ENCODE measurements at regions not wholly inside any gene's neighbourhood (a gene's known extent, or its start where the extent isn't known, plus 50 kb on each side); places are given as distances from the start of the nearest gene placed in this dataset.

- ATAC-seq = peak; percentile 72
- no peak overlapping the region for H2AFZ ChIP-seq
- DNase-seq (ENCODE audit: low spot score) = peak; percentile 96
- no peaks in the 10 kb centered on the region for H4K20me1 ChIP-seq (replicated peaks; ENCODE audit: insufficient read depth)
- H3K4me2 ChIP-seq = peak overlapping the region; percentile 33
- H3K36me3 ChIP-seq (ENCODE audit: insufficient read depth) = peaks cover 5% of the 10 kb centered on the region; the same call in 1 of the 2 replicates
- H3K4me1 ChIP-seq (ENCODE audit: insufficient read depth) = peaks cover 41% of the 10 kb centered on the region
- H3K9me3 Mint-ChIP-seq = peaks cover 31% of the 10 kb centered on the region
- peak overlapping the region; percentile 98 for H3K27ac ChIP-seq (ENCODE audit: low read depth)
- H3K4me3 Mint-ChIP-seq = peak overlapping the region; percentile 28; the same call in 2 of the 3 replicates
- peaks cover 27% of the 10 kb centered on the region for H3K36me3 Mint-ChIP-seq (ENCODE audit: low read depth)
- peak overlapping the region; percentile 99 for H3K27ac Mint-ChIP-seq
- H3K79me2 ChIP-seq (replicated peaks; ENCODE audit: insufficient read depth) = no peaks in the 10 kb centered on the region
- H3K9me2 ChIP-seq (ENCODE audit: insufficient read depth) = no peaks in the 10 kb centered on the region
- no peaks in the 10 kb centered on the region for H3K27me3 ChIP-seq (ENCODE audit: insufficient read depth)
- H3K4me1 Mint-ChIP-seq = peaks cover 71% of the 10 kb centered on the region
- H3K4me3 ChIP-seq = no peak overlapping the region
- TF ChIP-seq EZH2 (IDR thresholded peaks at IDR 0.05; ENCODE audit: low read depth, unreplicated experiment) (no peak), ZNF114 (CRISPR knock-in tag; IDR thresholded peaks at IDR 0.05) (no peak), NANOG (IDR thresholded peaks at IDR 0.05; ENCODE audit: borderline replicate concordance) (peak; percentile 52; the same call in 1 of the 2 replicates), CREB1 (CRISPR knock-in tag; IDR thresholded peaks at IDR 0.05; ENCODE audit: low read depth) (peak; percentile 76), ZNF462 (CRISPR knock-in tag; IDR thresholded peaks at IDR 0.05) (peak; percentile 9; the same call in 1 of the 2 replicates), EZH2phosphoT487 (IDR thresholded peaks at IDR 0.05; ENCODE audit: unreplicated experiment) (no peak), JUNB (IDR thresholded peaks at IDR 0.05; ENCODE audit: unreplicated experiment) (no peak), STAT1 (IDR thresholded peaks at IDR 0.05; ENCODE audit: unreplicated experiment) (no peak), ZNF331 (CRISPR knock-in tag; IDR thresholded peaks at IDR 0.05; ENCODE audit: low read depth) (no peak), POLR2AphosphoS5 (IDR thresholded peaks at IDR 0.05; ENCODE audit: low read depth) (peak; percentile 40; the same call in 1 of the 2 replicates)
- TF ChIP-seq, protein P1, sequence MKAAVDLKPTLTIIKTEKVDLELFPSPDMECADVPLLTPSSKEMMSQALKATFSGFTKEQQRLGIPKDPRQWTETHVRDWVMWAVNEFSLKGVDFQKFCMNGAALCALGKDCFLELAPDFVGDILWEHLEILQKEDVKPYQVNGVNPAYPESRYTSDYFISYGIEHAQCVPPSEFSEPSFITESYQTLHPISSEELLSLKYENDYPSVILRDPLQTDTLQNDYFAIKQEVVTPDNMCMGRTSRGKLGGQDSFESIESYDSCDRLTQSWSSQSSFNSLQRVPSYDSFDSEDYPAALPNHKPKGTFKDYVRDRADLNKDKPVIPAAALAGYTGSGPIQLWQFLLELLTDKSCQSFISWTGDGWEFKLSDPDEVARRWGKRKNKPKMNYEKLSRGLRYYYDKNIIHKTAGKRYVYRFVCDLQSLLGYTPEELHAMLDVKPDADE (IDR thresholded peaks at IDR 0.05) = peak; percentile 45; the same call in 1 of the 2 replicates
- TF ChIP-seq, protein P2, sequence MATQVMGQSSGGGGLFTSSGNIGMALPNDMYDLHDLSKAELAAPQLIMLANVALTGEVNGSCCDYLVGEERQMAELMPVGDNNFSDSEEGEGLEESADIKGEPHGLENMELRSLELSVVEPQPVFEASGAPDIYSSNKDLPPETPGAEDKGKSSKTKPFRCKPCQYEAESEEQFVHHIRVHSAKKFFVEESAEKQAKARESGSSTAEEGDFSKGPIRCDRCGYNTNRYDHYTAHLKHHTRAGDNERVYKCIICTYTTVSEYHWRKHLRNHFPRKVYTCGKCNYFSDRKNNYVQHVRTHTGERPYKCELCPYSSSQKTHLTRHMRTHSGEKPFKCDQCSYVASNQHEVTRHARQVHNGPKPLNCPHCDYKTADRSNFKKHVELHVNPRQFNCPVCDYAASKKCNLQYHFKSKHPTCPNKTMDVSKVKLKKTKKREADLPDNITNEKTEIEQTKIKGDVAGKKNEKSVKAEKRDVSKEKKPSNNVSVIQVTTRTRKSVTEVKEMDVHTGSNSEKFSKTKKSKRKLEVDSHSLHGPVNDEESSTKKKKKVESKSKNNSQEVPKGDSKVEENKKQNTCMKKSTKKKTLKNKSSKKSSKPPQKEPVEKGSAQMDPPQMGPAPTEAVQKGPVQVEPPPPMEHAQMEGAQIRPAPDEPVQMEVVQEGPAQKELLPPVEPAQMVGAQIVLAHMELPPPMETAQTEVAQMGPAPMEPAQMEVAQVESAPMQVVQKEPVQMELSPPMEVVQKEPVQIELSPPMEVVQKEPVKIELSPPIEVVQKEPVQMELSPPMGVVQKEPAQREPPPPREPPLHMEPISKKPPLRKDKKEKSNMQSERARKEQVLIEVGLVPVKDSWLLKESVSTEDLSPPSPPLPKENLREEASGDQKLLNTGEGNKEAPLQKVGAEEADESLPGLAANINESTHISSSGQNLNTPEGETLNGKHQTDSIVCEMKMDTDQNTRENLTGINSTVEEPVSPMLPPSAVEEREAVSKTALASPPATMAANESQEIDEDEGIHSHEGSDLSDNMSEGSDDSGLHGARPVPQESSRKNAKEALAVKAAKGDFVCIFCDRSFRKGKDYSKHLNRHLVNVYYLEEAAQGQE (IDR thresholded peaks at IDR 0.05; ENCODE audit: unreplicated experiment) = no peak
- TF ChIP-seq, protein P3, sequence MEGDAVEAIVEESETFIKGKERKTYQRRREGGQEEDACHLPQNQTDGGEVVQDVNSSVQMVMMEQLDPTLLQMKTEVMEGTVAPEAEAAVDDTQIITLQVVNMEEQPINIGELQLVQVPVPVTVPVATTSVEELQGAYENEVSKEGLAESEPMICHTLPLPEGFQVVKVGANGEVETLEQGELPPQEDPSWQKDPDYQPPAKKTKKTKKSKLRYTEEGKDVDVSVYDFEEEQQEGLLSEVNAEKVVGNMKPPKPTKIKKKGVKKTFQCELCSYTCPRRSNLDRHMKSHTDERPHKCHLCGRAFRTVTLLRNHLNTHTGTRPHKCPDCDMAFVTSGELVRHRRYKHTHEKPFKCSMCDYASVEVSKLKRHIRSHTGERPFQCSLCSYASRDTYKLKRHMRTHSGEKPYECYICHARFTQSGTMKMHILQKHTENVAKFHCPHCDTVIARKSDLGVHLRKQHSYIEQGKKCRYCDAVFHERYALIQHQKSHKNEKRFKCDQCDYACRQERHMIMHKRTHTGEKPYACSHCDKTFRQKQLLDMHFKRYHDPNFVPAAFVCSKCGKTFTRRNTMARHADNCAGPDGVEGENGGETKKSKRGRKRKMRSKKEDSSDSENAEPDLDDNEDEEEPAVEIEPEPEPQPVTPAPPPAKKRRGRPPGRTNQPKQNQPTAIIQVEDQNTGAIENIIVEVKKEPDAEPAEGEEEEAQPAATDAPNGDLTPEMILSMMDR (conservative IDR thresholded peaks at IDR 0.05; ENCODE audit: low read depth in 2 of 2) = no peak
- H3K27me3 Mint-ChIP-seq (ENCODE audit: insufficient read depth, low read depth, poor library complexity) = peaks cover 31% of the 10 kb centered on the region
- peaks cover 46% of the 10 kb centered on the region for H3F3A ChIP-seq (replicated peaks; ENCODE audit: low read depth)
Observed at GRCh38 chr1:224498574-224499170, 64.1 kb upstream of the WDR26 start.
